ENCODE measurements at regions not wholly inside any gene's neighbourhood (a gene's known extent, or its start where the extent isn't known, plus 50 kb on each side); places are given as distances from the start of the nearest gene placed in this dataset.

GRCh38 chr2:204268458-204268857 is 276.8 kb upstream of the PARD3B start:
- TF ChIP-seq ZFP36 (IDR thresholded peaks at IDR 0.05; ENCODE audit: borderline replicate concordance, partially characterized antibody) = no peak
- no peak for TF ChIP-seq RFX5 (IDR thresholded peaks at IDR 0.05)
- TF ChIP-seq POLR2A (IDR thresholded peaks at IDR 0.05; ENCODE audit: low read length) = no peak
- TF ChIP-seq CTCF (IDR thresholded peaks at IDR 0.05) = no peak
- no peak for TF ChIP-seq JUNB (IDR thresholded peaks at IDR 0.05)
